HCT116 (cell line): ENCODE measurements at regions not wholly inside any gene's neighbourhood (a gene's known extent, or its start where the extent isn't known, plus 50 kb on each side); places are given as distances from the start of the nearest gene placed in this dataset.

Experiments used
- ATAC-seq: fragments of 200-7000 bp; cut with Tn5 transposase; 2 replicates; pipeline ENCODE4 v1.9.1; 2020; ENCODE audit warnings: mild to moderate bottlenecking, moderate library complexity
- BruUV-seq: library from RNA; stranded (reverse); fragments of 400-500 nt; replicated peaks from 2 replicates; lab custom pipeline; 2021; lab: Mats Ljungman, UMichigan
- CTCF ChIA-PET: fragments of 300-600 bp; sonication (Branson Sonifier 250); formaldehyde crosslinking; loops from one replicate; lab custom pipeline; 2021; ENCODE audit warnings: antibody characterized with exemption; lab: Charles Lee
- POLR2A ChIA-PET: fragments of 300-600, 350-600 bp; sonication (Branson Sonifier 250); formaldehyde crosslinking; loops from one replicate; lab custom pipeline; 2021; ENCODE audit warnings: antibody characterized with exemption; lab: Charles Lee
- RAD21 ChIA-PET, 2 experiments: fragments of 300-600 bp; sonication (Branson Sonifier 250); formaldehyde crosslinking; loops; one replicate each; lab custom pipeline; 2023; ENCODE audit warnings: low total read pairs in 2 of 2; ENCODE audit not compliant: uncharacterized antibody in 2 of 2, unreplicated experiment in 2 of 2, low non-redundant PET in 1 of 2; lab: Charles Lee
- DNase-seq: peaks from one replicate; pipeline ENCODE4 v3.0.0-alpha.2; 2010; ENCODE audit warnings: low read depth, low spot score
- H2AFZ ChIP-seq: fragments of 200-600 bp; shearing (Covaris generic), sonication (generic); 2 replicates; pipeline ENCODE4 v1.6.1; 2017; ENCODE audit warnings: low read depth, mixed run types, mixed read lengths, antibody characterized with exemption, low read length; ENCODE audit not compliant: poor library complexity, severe bottlenecking
- H3K27ac ChIP-seq: 2 replicates; pipeline ENCODE4 v1.5.1; 2012; ENCODE audit warnings: low read depth, low read length
- H3K27me3 ChIP-seq: fragments of 200-600 bp; sonication (generic); 2 replicates; pipeline ENCODE4 v1.6.1; 2016; ENCODE audit warnings: mixed run types, low read length, mixed read lengths; ENCODE audit not compliant: insufficient read depth
- H3K36me3 ChIP-seq, 2 experiments: fragments of 200-500 bp in 1 of 2; fragments of 200-600 bp in 1 of 2; sonication (Bioruptor generic) in 1 of 2; sonication (generic) in 1 of 2; 2 replicates each; pipeline versions ENCODE4 v1.5.1 to v1.6.1; 2014 to 2016; ENCODE audit warnings: low read length in 2 of 2, inconsistent platforms in 1 of 2, mixed read lengths in 1 of 2, mixed run types in 1 of 2; ENCODE audit not compliant: insufficient read depth in 2 of 2, control insufficient read depth in 1 of 2
- H3K4me1 ChIP-seq, 2 experiments: fragments of 200-600 bp in 1 of 2; sonication (generic) in 1 of 2; 2 replicates each; pipeline versions ENCODE4 v1.5.1 to v1.6.1; 2012 to 2017; ENCODE audit warnings: low read length in 2 of 2, inconsistent platforms in 1 of 2, mild to moderate bottlenecking in 1 of 2, mixed read lengths in 1 of 2, mixed run types in 1 of 2, moderate library complexity in 1 of 2; ENCODE audit not compliant: insufficient read depth in 2 of 2, control insufficient read depth in 1 of 2
- H3K4me2 ChIP-seq: fragments of 200-600 bp; sonication (generic); 2 replicates; pipeline ENCODE4 v1.6.1; 2017; ENCODE audit warnings: mixed run types, low read length, mixed read lengths
- H3K4me3 ChIP-seq, 2 experiments: fragments of 200-600 bp in 1 of 2; sonication (generic) in 1 of 2; replicated peaks in 1 of 2; 2 replicates each; pipeline ENCODE4 v1.5.1; 2011 to 2016; ENCODE audit warnings: low read length in 2 of 2, control low read depth in 1 of 2, low read depth in 1 of 2, mild to moderate bottlenecking in 1 of 2, mixed read lengths in 1 of 2, mixed run types in 1 of 2
- H3K79me2 ChIP-seq: fragments of 200-600 bp; sonication (generic); 2 replicates; pipeline ENCODE4 v1.6.1; 2017; ENCODE audit warnings: mild to moderate bottlenecking, mixed run types, low read length, moderate library complexity, mixed read lengths; ENCODE audit not compliant: insufficient read depth
- H3K9ac ChIP-seq: fragments of 200-600 bp; sonication (generic); 2 replicates; pipeline ENCODE4 v1.6.1; 2016; ENCODE audit warnings: low read length, mixed read lengths
- H3K9me2 ChIP-seq: fragments of 200-600 bp; sonication (generic), shearing (Covaris generic); 2 replicates; pipeline ENCODE4 v1.6.1; 2017; ENCODE audit warnings: mixed run types, mild to moderate bottlenecking, moderate library complexity; ENCODE audit not compliant: insufficient read depth
- H3K9me3 ChIP-seq, 2 experiments: fragments of 200-500 bp in 1 of 2; fragments of 200-600 bp in 1 of 2; sonication (Bioruptor generic) in 1 of 2; sonication (generic) in 1 of 2; 2 replicates each; pipeline ENCODE4 v1.6.1; 2014 to 2017; ENCODE audit warnings: low read length in 2 of 2, mixed read lengths in 2 of 2, inconsistent platforms in 1 of 2, low read depth in 1 of 2, mild to moderate bottlenecking in 1 of 2, mixed run types in 1 of 2, moderate library complexity in 1 of 2; ENCODE audit not compliant: control insufficient read depth in 1 of 2, insufficient read depth in 1 of 2
- H4K20me1 ChIP-seq: fragments of 200-600 bp; sonication (generic), shearing (Covaris generic); 2 replicates; pipeline ENCODE4 v1.6.1; 2017; ENCODE audit warnings: mixed run types, mild to moderate bottlenecking, moderate library complexity; ENCODE audit not compliant: insufficient read depth
- CBX3 ChIP-seq: IDR thresholded peaks from 2 replicates; pipeline ENCODE4 v1.6.1; 2012; ENCODE audit warnings: low read depth
- CTCF ChIP-seq, 3 experiments: fragments of 200-600 bp in 1 of 3; sonication (generic) in 1 of 3; IDR thresholded peaks in 2 of 3; conservative IDR thresholded peaks in 1 of 3; 2 replicates each; pipeline ENCODE4 v1.5.1; 2012 to 2017; ENCODE audit warnings: low read depth in 2 of 3, low read length in 2 of 3, antibody characterized with exemption in 1 of 3, borderline replicate concordance in 1 of 3, control low read depth in 1 of 3, mild to moderate bottlenecking in 1 of 3, mixed read lengths in 1 of 3, mixed run types in 1 of 3, moderate library complexity in 1 of 3; ENCODE audit not compliant: insufficient read depth in 1 of 3
- EGR1 ChIP-seq: IDR thresholded peaks from 2 replicates; pipeline ENCODE4 v1.6.1; 2012; ENCODE audit warnings: low read depth
- ELF1 ChIP-seq: IDR thresholded peaks from 2 replicates; pipeline ENCODE4 v1.6.1; 2012; ENCODE audit warnings: low read depth, borderline replicate concordance
- EZH2phosphoT487 ChIP-seq: fragments of 200-600 bp; IDR thresholded peaks from 2 replicates; pipeline ENCODE4 v1.6.1; 2018; ENCODE audit warnings: antibody characterized with exemption, borderline replicate concordance
- JUND ChIP-seq: IDR thresholded peaks from 2 replicates; pipeline ENCODE4 v1.6.1; 2012
- MAX ChIP-seq: IDR thresholded peaks from 2 replicates; pipeline ENCODE4 v1.6.1; 2012
- POLR2AphosphoS5 ChIP-seq: IDR thresholded peaks from 2 replicates; pipeline ENCODE4 v1.6.1; 2011; ENCODE audit warnings: mild to moderate bottlenecking, low read depth, low read length, moderate library complexity
- RAD21 ChIP-seq: IDR thresholded peaks from 2 replicates; pipeline ENCODE4 v1.6.1; 2012; ENCODE audit warnings: low read depth, mild to moderate bottlenecking
- REST ChIP-seq: IDR thresholded peaks from 2 replicates; pipeline ENCODE4 v1.6.1; 2012; ENCODE audit warnings: low read depth
- SIN3A ChIP-seq: IDR thresholded peaks from 2 replicates; pipeline ENCODE4 v1.6.1; 2012; ENCODE audit warnings: low read depth
- TCF7L2 ChIP-seq: IDR thresholded peaks from 2 replicates; pipeline ENCODE4 v1.7.0; 2011; ENCODE audit warnings: borderline replicate concordance, inconsistent platforms; ENCODE audit not compliant: insufficient read depth, insufficient read length; ENCODE audit errors: extremely low read depth
- ZBTB33 ChIP-seq: IDR thresholded peaks from 2 replicates; pipeline ENCODE4 v1.6.1; 2011; ENCODE audit warnings: mild to moderate bottlenecking, low read length, moderate library complexity; ENCODE audit not compliant: insufficient replicate concordance; ENCODE audit errors: extremely low read depth
- intact Hi-C: fragments of 100-400 bp; cut with micrococcal nuclease; formaldehyde crosslinking; loops from 2 replicates; pipeline ENCODE4 v1.10.0; 2022

- no peaks in the 10 kb centered on the region for H3K9me2 ChIP-seq
- H3K4me2 ChIP-seq = no peak overlapping the region
- BruUV-seq = no TSS peak
- H3K27ac ChIP-seq = no peak overlapping the region
- intact Hi-C loops = no loop called here
- H3K36me3 ChIP-seq = no peaks in the 10 kb centered on the region
- POLR2A ChIA-PET = no interaction called here
- no peak overlapping the region for H3K9ac ChIP-seq
- no peaks in the 10 kb centered on the region for H3K4me1 ChIP-seq
- no peak overlapping the region for H2AFZ ChIP-seq
- H4K20me1 ChIP-seq = no peaks in the 10 kb centered on the region
- TF ChIP-seq CTCF (IDR thresholded peaks at IDR 0.05 in 2 of 3, conservative IDR thresholded peaks at IDR 0.05 in 1 of 3; ENCODE audit: borderline replicate concordance in 1 of 3, insufficient read depth in 1 of 3, low read depth in 2 of 3, low read length in 2 of 3) (no peak), JUND (no peak), SIN3A (no peak), TCF7L2 (no peak), ZBTB33 (no peak), RAD21 (no peak), MAX (no peak), ELF1 (no peak), EZH2phosphoT487 (no peak), REST (no peak), EGR1 (no peak), POLR2AphosphoS5 (no peak), CBX3 (no peak)
- CTCF ChIA-PET = no interaction called here
- RAD21 ChIA-PET = no interaction called here
- DNase-seq (no peak), ATAC-seq (no peak)
- no peaks in the 10 kb centered on the region for H3K79me2 ChIP-seq
- no peaks in the 10 kb centered on the region for H3K9me3 ChIP-seq
- no peak overlapping the region for H3K4me3 ChIP-seq
- no peaks in the 10 kb centered on the region for H3K27me3 ChIP-seq
Observed at GRCh38 chr2:47725808-47726207, 57.1 kb upstream of the MSH6 start.
